Testis (tissue), 2 donors: ENCODE measurements at regions not wholly inside any gene's neighbourhood (a gene's known extent, or its start where the extent isn't known, plus 50 kb on each side); places are given as distances from the start of the nearest gene placed in this dataset.

ENCODE experiments used
- DNase-seq: peaks from one replicate; pipeline ENCODE4 v3.0.0-alpha.2; 2019
- H3K27ac ChIP-seq, 2 donors: fragments of 200-600 bp; sonication (generic); one replicate each; pipeline ENCODE4 v1.5.1; 2019
- H3K27me3 ChIP-seq: fragments of 200-600 bp; sonication (generic); one replicate; pipeline ENCODE4 v1.5.1; 2019
- H3K36me3 ChIP-seq: fragments of 200-600 bp; sonication (generic); one replicate; pipeline ENCODE4 v1.5.1; 2017; ENCODE audit warnings: low read depth; ENCODE audit errors: missing control alignments
- H3K4me1 ChIP-seq: fragments of 200-600 bp; sonication (generic); one replicate; pipeline ENCODE4 v1.5.1; 2019
- H3K4me3 ChIP-seq, 2 donors: fragments of 200-600 bp; sonication (generic); one replicate each; pipeline ENCODE4 v1.5.1; 2017 to 2019
- H3K9me3 ChIP-seq: fragments of 200-600 bp; sonication (generic); one replicate; pipeline ENCODE4 v1.5.1; 2017
- POLR2A ChIP-seq: fragments of 450-650 bp; IDR thresholded peaks from one replicate; pipeline ENCODE4 v1.6.1; 2017; ENCODE audit warnings: antibody characterized with exemption, mild to moderate bottlenecking, moderate library complexity
- WGBS, 2 donors: methylation state at CpG; one replicate each; pipeline ENCODE4 v1.1.5; 2018; 5-methylcytosine and 5-hydroxymethylcytosine counted together
- intact Hi-C: fragments of 100-400 bp; cut with DNase I; formaldehyde crosslinking; loops from one replicate; pipeline ENCODE4 v1.15.1; 2023; ENCODE audit warnings: low total_unique reads
- TF ChIP-seq, protein P1 (sequence below), 3 experiments: fragments of 450-650 bp in 2 of 3; fragments of 200-600 bp in 1 of 3; sonication (generic) in 1 of 3; IDR thresholded peaks; one replicate each; pipeline ENCODE4 v1.5.1; 2016 to 2019; ENCODE audit warnings: antibody characterized with exemption in 3 of 3, mild to moderate bottlenecking in 2 of 3, moderate library complexity in 1 of 3

GRCh38 chr4:29259556-29259955, 1460.6 kb upstream of the PCDH7 start:
- H3K4me3 ChIP-seq, result no peak overlapping the region
- no peak overlapping the region for H3K27ac ChIP-seq
- WGBS, 2 donors, result 88 to 91% methylated on average over 2 of the region's 2 CpGs
- intact Hi-C loops, result no loop called here
- TF ChIP-seq POLR2A, result no peak
- TF ChIP-seq, protein P1, sequence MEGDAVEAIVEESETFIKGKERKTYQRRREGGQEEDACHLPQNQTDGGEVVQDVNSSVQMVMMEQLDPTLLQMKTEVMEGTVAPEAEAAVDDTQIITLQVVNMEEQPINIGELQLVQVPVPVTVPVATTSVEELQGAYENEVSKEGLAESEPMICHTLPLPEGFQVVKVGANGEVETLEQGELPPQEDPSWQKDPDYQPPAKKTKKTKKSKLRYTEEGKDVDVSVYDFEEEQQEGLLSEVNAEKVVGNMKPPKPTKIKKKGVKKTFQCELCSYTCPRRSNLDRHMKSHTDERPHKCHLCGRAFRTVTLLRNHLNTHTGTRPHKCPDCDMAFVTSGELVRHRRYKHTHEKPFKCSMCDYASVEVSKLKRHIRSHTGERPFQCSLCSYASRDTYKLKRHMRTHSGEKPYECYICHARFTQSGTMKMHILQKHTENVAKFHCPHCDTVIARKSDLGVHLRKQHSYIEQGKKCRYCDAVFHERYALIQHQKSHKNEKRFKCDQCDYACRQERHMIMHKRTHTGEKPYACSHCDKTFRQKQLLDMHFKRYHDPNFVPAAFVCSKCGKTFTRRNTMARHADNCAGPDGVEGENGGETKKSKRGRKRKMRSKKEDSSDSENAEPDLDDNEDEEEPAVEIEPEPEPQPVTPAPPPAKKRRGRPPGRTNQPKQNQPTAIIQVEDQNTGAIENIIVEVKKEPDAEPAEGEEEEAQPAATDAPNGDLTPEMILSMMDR (IDR thresholded peaks at IDR 0.05), result no peak
- H3K27me3 ChIP-seq, result no peaks in the 10 kb centered on the region
- H3K36me3 ChIP-seq, result no peaks in the 10 kb centered on the region
- H3K9me3 ChIP-seq, result no peaks in the 10 kb centered on the region
- no peak for DNase-seq
- H3K4me1 ChIP-seq, result no peaks in the 10 kb centered on the region

- TF ChIP-seq, protein P1 (IDR thresholded peaks at IDR 0.05), result no peak
- TF ChIP-seq POLR2A, result no peak
- Histone ChIP-seq H3K4me1 (no peaks in the 10 kb centered on the region), H3K36me3 (no peaks in the 10 kb centered on the region), H3K4me3 (no peak overlapping the region), H3K27ac (no peak overlapping the region), H3K9me3 (no peaks in the 10 kb centered on the region), H3K27me3 (no peaks in the 10 kb centered on the region)
- WGBS, 2 donors, result 29 to 35% methylated on average over 2 of the region's 2 CpGs
- intact Hi-C loops, result no loop called here
- DNase-seq, result no peak
Measured at GRCh38 chr4:29262986-29263385, 1457.2 kb upstream of the PCDH7 start.

- no peak for DNase-seq
- Histone ChIP-seq H3K27me3 (no peaks in the 10 kb centered on the region), H3K9me3 (no peaks in the 10 kb centered on the region), H3K4me3 (no peak overlapping the region), H3K4me1 (no peaks in the 10 kb centered on the region), H3K27ac (no peak overlapping the region), H3K36me3 (no peaks in the 10 kb centered on the region)
- intact Hi-C loops, result no loop called here
- no peak for TF ChIP-seq POLR2A
- TF ChIP-seq, protein P1 (IDR thresholded peaks at IDR 0.05), result no peak
- WGBS, 2 donors, result 54 to 80% methylated on average over 1 of the region's 1 CpG
Measured at GRCh38 chr4:29276150-29276549, 1444.0 kb upstream of the PCDH7 start.

DNA sequence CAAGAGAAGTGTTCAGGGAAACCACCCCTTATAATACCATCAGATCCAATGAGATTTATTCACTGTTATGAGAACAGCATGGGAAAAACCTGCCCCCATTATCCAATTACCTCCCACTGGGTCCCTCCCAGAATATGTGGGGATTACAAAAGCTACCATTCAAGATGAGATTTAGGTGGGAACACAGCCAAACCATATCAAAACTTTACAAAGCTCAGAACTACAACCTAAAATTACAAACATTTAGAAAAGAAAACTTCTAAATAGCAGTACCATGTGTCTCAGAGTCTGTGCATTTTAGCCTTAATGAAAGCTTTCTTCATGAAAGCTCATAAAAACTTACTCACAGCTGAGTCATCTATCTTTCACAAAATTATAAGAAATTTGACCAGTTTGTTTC, 1442.8 kb upstream of the PCDH7 start:
- Histone ChIP-seq H3K27ac (no peak overlapping the region), H3K4me3 (no peak overlapping the region), H3K4me1 (no peaks in the 10 kb centered on the region), H3K36me3 (no peaks in the 10 kb centered on the region), H3K27me3 (no peaks in the 10 kb centered on the region), H3K9me3 (no peaks in the 10 kb centered on the region)
- intact Hi-C loops, result no loop called here
- no peak for TF ChIP-seq POLR2A
- TF ChIP-seq, protein P1 (IDR thresholded peaks at IDR 0.05), result no peak
- DNase-seq, result no peak

DNA sequence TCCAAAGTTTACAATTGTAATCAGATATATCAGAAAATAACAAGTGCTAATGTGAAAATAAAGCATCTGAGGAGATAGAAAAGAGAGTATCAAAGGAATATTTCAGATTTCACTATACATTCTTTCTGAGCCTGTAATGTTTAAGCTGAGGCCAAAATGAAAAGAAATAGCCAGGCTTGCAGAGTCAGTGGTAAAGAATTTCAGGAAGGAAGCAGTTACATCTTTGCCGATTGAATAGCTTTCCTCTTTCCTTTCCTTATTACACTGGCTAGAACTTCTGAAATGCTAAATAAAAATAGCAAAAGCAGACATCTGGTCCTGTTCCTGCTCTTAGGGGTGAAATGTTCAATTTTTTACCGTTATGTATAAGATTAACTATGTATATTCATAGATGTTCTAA, 1441.6 kb upstream of the PCDH7 start:
- intact Hi-C loops, result no loop called here
- 49 to 50% methylated on average over 2 of the region's 2 CpGs for WGBS, 2 donors
- Histone ChIP-seq H3K27me3 (no peaks in the 10 kb centered on the region), H3K4me3 (no peak overlapping the region), H3K4me1 (no peaks in the 10 kb centered on the region), H3K36me3 (no peaks in the 10 kb centered on the region), H3K27ac (no peak overlapping the region), H3K9me3 (no peaks in the 10 kb centered on the region)
- TF ChIP-seq POLR2A, result no peak
- DNase-seq, result no peak
